SK-N-SH (cell line): ENCODE measurements at regions not wholly inside any gene's neighbourhood (a gene's known extent, or its start where the extent isn't known, plus 50 kb on each side); places are given as distances from the start of the nearest gene placed in this dataset.

Experiments
- CTCF ChIA-PET: fragments of 300-600, 350-600 bp; formaldehyde crosslinking; extraction: SDS; loops from one replicate; lab custom pipeline; 2021; lab: Yijun Ruan, JAX
- POLR2A ChIA-PET: fragments of 350-600 bp; sonication (Branson Sonifier 250); formaldehyde crosslinking; extraction: SDS; loops from one replicate; lab custom pipeline; 2020; ENCODE audit warnings: antibody characterized with exemption, inconsistent platforms; lab: Yijun Ruan, JAX
- DNase-seq: peaks from one replicate; pipeline ENCODE4 v3.0.0; 2012
- H2AFZ ChIP-seq: fragments of 200-600 bp; sonication (generic); 2 replicates; pipeline ENCODE4 v1.8.1; 2016; ENCODE audit warnings: antibody characterized with exemption, mild to moderate bottlenecking, low read depth
- H3F3A ChIP-seq: fragments of 200-600 bp; sonication (generic); replicated peaks from 2 replicates; pipeline ENCODE3; 2016; ENCODE audit warnings: antibody characterized with exemption, mild to moderate bottlenecking; ENCODE audit not compliant: insufficient read depth
- H3K27ac ChIP-seq, 2 experiments: fragments of 200-500 bp in 1 of 2; fragments of 200-600 bp in 1 of 2; sonication (Bioruptor generic) in 1 of 2; sonication (generic), shearing (Covaris generic) in 1 of 2; 2 replicates each; pipeline versions ENCODE4 v1.5.1 to v1.6.1; 2014 to 2016; ENCODE audit warnings: low read depth in 2 of 2, inconsistent platforms in 1 of 2, low read length in 1 of 2, mild to moderate bottlenecking in 1 of 2, mixed read lengths in 1 of 2
- H3K27me3 ChIP-seq: fragments of 200-600 bp; sonication (generic), shearing (Covaris generic); 2 replicates; pipeline ENCODE4 v1.6.1; 2016; ENCODE audit warnings: mixed run types; ENCODE audit not compliant: insufficient read depth
- H3K36me3 ChIP-seq, 2 experiments: fragments of 200-500 bp in 1 of 2; fragments of 200-600 bp in 1 of 2; sonication (Bioruptor generic) in 1 of 2; sonication (generic) in 1 of 2; replicated peaks in 1 of 2; 2 replicates each; pipeline versions ENCODE3 to v1.5.1; 2014 to 2016; ENCODE audit warnings: low read length in 1 of 2, mild to moderate bottlenecking in 1 of 2; ENCODE audit not compliant: insufficient read depth in 2 of 2, control insufficient read depth in 1 of 2
- H3K4me1 ChIP-seq, 2 experiments: fragments of 200-500 bp in 1 of 2; fragments of 200-600 bp in 1 of 2; sonication (Bioruptor generic) in 1 of 2; sonication (generic), shearing (Covaris generic) in 1 of 2; 2 replicates each; pipeline versions ENCODE4 v1.5.1 to v1.6.1; 2014 to 2016; ENCODE audit warnings: low read depth in 1 of 2, low read length in 1 of 2, mixed run types in 1 of 2; ENCODE audit not compliant: insufficient read depth in 2 of 2, control insufficient read depth in 1 of 2
- H3K4me2 ChIP-seq: fragments of 200-600 bp; sonication (generic), shearing (Covaris generic); 2 replicates; pipeline ENCODE4 v1.6.1; 2017; ENCODE audit warnings: mixed run types
- H3K4me3 ChIP-seq, 2 experiments: fragments of 200-500 bp in 1 of 2; fragments of 200-600 bp in 1 of 2; sonication (Bioruptor generic) in 1 of 2; sonication (generic), shearing (Covaris generic) in 1 of 2; 2 replicates each; pipeline versions ENCODE4 v1.5.1 to v1.8.1; 2014 to 2016; ENCODE audit warnings: low read depth in 2 of 2, inconsistent platforms in 1 of 2, low read length in 1 of 2, mild to moderate bottlenecking in 1 of 2, mixed read lengths in 1 of 2, moderate library complexity in 1 of 2
- H3K79me2 ChIP-seq: fragments of 200-600 bp; sonication (generic); 2 replicates; pipeline ENCODE4 v1.8.1; 2017; ENCODE audit warnings: mild to moderate bottlenecking; ENCODE audit not compliant: insufficient read depth
- H3K9ac ChIP-seq: fragments of 200-600 bp; sonication (generic); 2 replicates; pipeline ENCODE4 v1.6.1; 2017; ENCODE audit warnings: mixed run types
- H3K9me2 ChIP-seq: fragments of 200-600 bp; sonication (generic); 2 replicates; pipeline ENCODE4 v1.6.1; 2017; ENCODE audit warnings: mixed run types
- H3K9me3 ChIP-seq: fragments of 200-600 bp; sonication (generic); 2 replicates; pipeline ENCODE4 v1.6.1; 2017; ENCODE audit warnings: mixed run types, mild to moderate bottlenecking, moderate library complexity
- H4K20me1 ChIP-seq: fragments of 200-600 bp; sonication (generic); 2 replicates; pipeline ENCODE4 v1.6.1; 2017; ENCODE audit warnings: mild to moderate bottlenecking, mixed run types; ENCODE audit not compliant: insufficient read depth
- EP300 ChIP-seq, 2 experiments: IDR thresholded peaks; 2 replicates each; pipeline versions ENCODE4 v1.4.0 to v1.6.1; 2012; ENCODE audit warnings: borderline replicate concordance in 1 of 2, low read depth in 1 of 2, low read length in 1 of 2
- EZH2phosphoT487 ChIP-seq: fragments of 200-600 bp; sonication (generic); IDR thresholded peaks from 2 replicates; pipeline ENCODE4 v1.6.1; 2017; ENCODE audit warnings: low read depth, mixed run types, mild to moderate bottlenecking, antibody characterized with exemption, moderate library complexity, borderline replicate concordance
- FOSL2 ChIP-seq: IDR thresholded peaks from 2 replicates; pipeline ENCODE4 v1.4.0; 2012; ENCODE audit warnings: low read depth, mild to moderate bottlenecking, moderate library complexity, borderline replicate concordance
- FOXJ3 ChIP-seq: sonication (generic); formaldehyde crosslinking; IDR thresholded peaks from 2 replicates; pipeline ENCODE4 v1.5.1; 2020; ENCODE audit warnings: mild to moderate bottlenecking, missing genetic modification reagents
- GABPA ChIP-seq: IDR thresholded peaks from 2 replicates; pipeline ENCODE4 v1.4.0; 2012; ENCODE audit warnings: low read depth, mild to moderate bottlenecking
- JUND ChIP-seq: IDR thresholded peaks from 2 replicates; pipeline ENCODE4 v1.4.0; 2012
- MEF2A ChIP-seq: IDR thresholded peaks from 2 replicates; pipeline ENCODE4 v1.4.0; 2012; ENCODE audit warnings: low read depth, borderline replicate concordance
- MXI1 ChIP-seq: IDR thresholded peaks from 2 replicates; pipeline ENCODE4 v1.6.1; 2012; ENCODE audit warnings: mild to moderate bottlenecking, low read depth, low read length, improper control_type of control experiment
- NFIC ChIP-seq: IDR thresholded peaks from 2 replicates; pipeline ENCODE4 v1.4.0; 2012; ENCODE audit warnings: borderline replicate concordance
- NRF1 ChIP-seq: IDR thresholded peaks from 2 replicates; pipeline ENCODE4 v1.6.1; 2012; ENCODE audit warnings: low read depth, mild to moderate bottlenecking, low read length
- POLR2AphosphoS5 ChIP-seq: IDR thresholded peaks from 2 replicates; pipeline ENCODE4 v1.6.1; 2012; ENCODE audit warnings: low read depth, low read length
- RAD21 ChIP-seq: IDR thresholded peaks from 2 replicates; pipeline ENCODE4 v1.6.1; 2012; ENCODE audit warnings: mild to moderate bottlenecking, low read length
- RXRA ChIP-seq: IDR thresholded peaks from 2 replicates; pipeline ENCODE4 v1.4.0; 2012; ENCODE audit warnings: low read depth, mild to moderate bottlenecking, borderline replicate concordance
- SMC3 ChIP-seq: IDR thresholded peaks from 2 replicates; pipeline ENCODE4 v1.6.1; 2012; ENCODE audit warnings: low read depth, low read length, improper control_type of control experiment
- TAF1 ChIP-seq: IDR thresholded peaks from 2 replicates; pipeline ENCODE4 v1.6.1; 2012; ENCODE audit warnings: low read depth, mild to moderate bottlenecking, low read length, moderate library complexity, borderline replicate concordance
- TEAD4 ChIP-seq: IDR thresholded peaks from 2 replicates; pipeline ENCODE4 v1.4.0; 2012; ENCODE audit warnings: mild to moderate bottlenecking, borderline replicate concordance; ENCODE audit not compliant: insufficient read depth
- TF ChIP-seq, protein P1 (sequence below): fragments of 200-600 bp; sonication (generic); IDR thresholded peaks from 2 replicates; pipeline ENCODE4 v1.6.1; 2017; ENCODE audit warnings: antibody characterized with exemption, mild to moderate bottlenecking, moderate library complexity
- TF ChIP-seq, protein P2 (sequence below): fragments of 150-350 bp; IDR thresholded peaks from 2 replicates; pipeline ENCODE4 v1.6.1; 2017; ENCODE audit warnings: antibody characterized with exemption, low read length, low read depth, borderline replicate concordance
- TF ChIP-seq, protein P3 (sequence below): IDR thresholded peaks from 2 replicates; pipeline ENCODE4 v1.6.1; 2012; ENCODE audit warnings: mild to moderate bottlenecking, low read depth, low read length, moderate library complexity
- TF ChIP-seq, protein P4 (sequence below): fragments of 150-350 bp; IDR thresholded peaks from 2 replicates; pipeline ENCODE4 v1.6.1; 2016; ENCODE audit warnings: mild to moderate bottlenecking, low read depth, low read length

DNA sequence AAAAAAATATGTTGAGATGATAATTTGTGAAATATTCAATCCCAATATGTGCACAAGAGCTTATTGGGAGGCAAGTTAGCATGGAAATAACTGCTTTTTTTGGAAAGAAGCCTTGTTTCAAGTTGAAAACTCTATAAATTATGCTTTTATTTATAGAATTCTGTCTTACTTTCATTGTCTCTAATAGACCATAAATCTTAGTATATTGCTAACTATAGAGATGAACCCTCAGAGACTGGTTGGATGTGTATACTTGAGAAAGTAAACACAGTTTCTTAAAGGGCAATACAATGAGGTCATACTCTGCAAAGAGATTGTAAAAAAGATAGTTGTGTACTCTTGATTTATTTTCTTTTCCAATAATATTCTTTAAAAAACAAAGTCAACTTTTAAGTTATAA, 530.3 kb downstream of the SPATA31D1 start:
- no peaks in the 10 kb centered on the region for H3K79me2 ChIP-seq
- no peaks in the 10 kb centered on the region for H4K20me1 ChIP-seq
- H3K9me3 ChIP-seq = no peaks in the 10 kb centered on the region
- H2AFZ ChIP-seq = no peak overlapping the region
- no peaks in the 10 kb centered on the region for H3K27me3 ChIP-seq
- H3K4me3 ChIP-seq = no peak overlapping the region
- TF ChIP-seq FOXJ3 (no peak), SMC3 (no peak), NRF1 (no peak), TAF1 (no peak), GABPA (no peak), RXRA (no peak), MXI1 (no peak), FOSL2 (no peak), RAD21 (no peak), MEF2A (no peak), EZH2phosphoT487 (no peak), JUND (no peak), TEAD4 (no peak), POLR2AphosphoS5 (no peak), EP300 (IDR thresholded peaks at IDR 0.05; ENCODE audit: borderline replicate concordance in 1 of 2, low read depth in 1 of 2, low read length in 1 of 2) (no peak), NFIC (no peak)
- TF ChIP-seq, protein P1, sequence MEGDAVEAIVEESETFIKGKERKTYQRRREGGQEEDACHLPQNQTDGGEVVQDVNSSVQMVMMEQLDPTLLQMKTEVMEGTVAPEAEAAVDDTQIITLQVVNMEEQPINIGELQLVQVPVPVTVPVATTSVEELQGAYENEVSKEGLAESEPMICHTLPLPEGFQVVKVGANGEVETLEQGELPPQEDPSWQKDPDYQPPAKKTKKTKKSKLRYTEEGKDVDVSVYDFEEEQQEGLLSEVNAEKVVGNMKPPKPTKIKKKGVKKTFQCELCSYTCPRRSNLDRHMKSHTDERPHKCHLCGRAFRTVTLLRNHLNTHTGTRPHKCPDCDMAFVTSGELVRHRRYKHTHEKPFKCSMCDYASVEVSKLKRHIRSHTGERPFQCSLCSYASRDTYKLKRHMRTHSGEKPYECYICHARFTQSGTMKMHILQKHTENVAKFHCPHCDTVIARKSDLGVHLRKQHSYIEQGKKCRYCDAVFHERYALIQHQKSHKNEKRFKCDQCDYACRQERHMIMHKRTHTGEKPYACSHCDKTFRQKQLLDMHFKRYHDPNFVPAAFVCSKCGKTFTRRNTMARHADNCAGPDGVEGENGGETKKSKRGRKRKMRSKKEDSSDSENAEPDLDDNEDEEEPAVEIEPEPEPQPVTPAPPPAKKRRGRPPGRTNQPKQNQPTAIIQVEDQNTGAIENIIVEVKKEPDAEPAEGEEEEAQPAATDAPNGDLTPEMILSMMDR = no peak
- TF ChIP-seq, protein P2, sequence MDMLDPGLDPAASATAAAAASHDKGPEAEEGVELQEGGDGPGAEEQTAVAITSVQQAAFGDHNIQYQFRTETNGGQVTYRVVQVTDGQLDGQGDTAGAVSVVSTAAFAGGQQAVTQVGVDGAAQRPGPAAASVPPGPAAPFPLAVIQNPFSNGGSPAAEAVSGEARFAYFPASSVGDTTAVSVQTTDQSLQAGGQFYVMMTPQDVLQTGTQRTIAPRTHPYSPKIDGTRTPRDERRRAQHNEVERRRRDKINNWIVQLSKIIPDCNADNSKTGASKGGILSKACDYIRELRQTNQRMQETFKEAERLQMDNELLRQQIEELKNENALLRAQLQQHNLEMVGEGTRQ = no peak
- TF ChIP-seq, protein P3, sequence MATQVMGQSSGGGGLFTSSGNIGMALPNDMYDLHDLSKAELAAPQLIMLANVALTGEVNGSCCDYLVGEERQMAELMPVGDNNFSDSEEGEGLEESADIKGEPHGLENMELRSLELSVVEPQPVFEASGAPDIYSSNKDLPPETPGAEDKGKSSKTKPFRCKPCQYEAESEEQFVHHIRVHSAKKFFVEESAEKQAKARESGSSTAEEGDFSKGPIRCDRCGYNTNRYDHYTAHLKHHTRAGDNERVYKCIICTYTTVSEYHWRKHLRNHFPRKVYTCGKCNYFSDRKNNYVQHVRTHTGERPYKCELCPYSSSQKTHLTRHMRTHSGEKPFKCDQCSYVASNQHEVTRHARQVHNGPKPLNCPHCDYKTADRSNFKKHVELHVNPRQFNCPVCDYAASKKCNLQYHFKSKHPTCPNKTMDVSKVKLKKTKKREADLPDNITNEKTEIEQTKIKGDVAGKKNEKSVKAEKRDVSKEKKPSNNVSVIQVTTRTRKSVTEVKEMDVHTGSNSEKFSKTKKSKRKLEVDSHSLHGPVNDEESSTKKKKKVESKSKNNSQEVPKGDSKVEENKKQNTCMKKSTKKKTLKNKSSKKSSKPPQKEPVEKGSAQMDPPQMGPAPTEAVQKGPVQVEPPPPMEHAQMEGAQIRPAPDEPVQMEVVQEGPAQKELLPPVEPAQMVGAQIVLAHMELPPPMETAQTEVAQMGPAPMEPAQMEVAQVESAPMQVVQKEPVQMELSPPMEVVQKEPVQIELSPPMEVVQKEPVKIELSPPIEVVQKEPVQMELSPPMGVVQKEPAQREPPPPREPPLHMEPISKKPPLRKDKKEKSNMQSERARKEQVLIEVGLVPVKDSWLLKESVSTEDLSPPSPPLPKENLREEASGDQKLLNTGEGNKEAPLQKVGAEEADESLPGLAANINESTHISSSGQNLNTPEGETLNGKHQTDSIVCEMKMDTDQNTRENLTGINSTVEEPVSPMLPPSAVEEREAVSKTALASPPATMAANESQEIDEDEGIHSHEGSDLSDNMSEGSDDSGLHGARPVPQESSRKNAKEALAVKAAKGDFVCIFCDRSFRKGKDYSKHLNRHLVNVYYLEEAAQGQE = no peak
- TF ChIP-seq, protein P4, sequence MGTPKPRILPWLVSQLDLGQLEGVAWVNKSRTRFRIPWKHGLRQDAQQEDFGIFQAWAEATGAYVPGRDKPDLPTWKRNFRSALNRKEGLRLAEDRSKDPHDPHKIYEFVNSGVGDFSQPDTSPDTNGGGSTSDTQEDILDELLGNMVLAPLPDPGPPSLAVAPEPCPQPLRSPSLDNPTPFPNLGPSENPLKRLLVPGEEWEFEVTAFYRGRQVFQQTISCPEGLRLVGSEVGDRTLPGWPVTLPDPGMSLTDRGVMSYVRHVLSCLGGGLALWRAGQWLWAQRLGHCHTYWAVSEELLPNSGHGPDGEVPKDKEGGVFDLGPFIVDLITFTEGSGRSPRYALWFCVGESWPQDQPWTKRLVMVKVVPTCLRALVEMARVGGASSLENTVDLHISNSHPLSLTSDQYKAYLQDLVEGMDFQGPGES = no peak
- POLR2A ChIA-PET = no interaction called here
- H3K4me2 ChIP-seq = no peak overlapping the region
- no peaks in the 10 kb centered on the region for H3K36me3 ChIP-seq
- DNase-seq = no peak
- CTCF ChIA-PET = interaction anchor here (1.1 kb wide), 1 partner anchor 14 kb away, joined by 4 read pairs; no protein-coding TSS in a partner anchor
- H3K9ac ChIP-seq = no peak overlapping the region
- no peaks in the 10 kb centered on the region for H3K4me1 ChIP-seq
- no peaks in the 10 kb centered on the region for H3K9me2 ChIP-seq
- H3F3A ChIP-seq = peaks cover under 1% of the 10 kb centered on the region
- no peak overlapping the region for H3K27ac ChIP-seq
